ENCODE measurements at regions not wholly inside any gene's neighbourhood (a gene's known extent, or its start where the extent isn't known, plus 50 kb on each side); places are given as distances from the start of the nearest gene placed in this dataset.
"Not testable (repeated sequence)": the region's sequence is repeated elsewhere in the genome, so short reads cannot be mapped to it uniquely, and the experiment has no call there.

- DNase-seq, result no peak
Observed at GRCh38 chr5:28313321-28313951, 1275.0 kb upstream of the CDH9 start.

GRCh38 chr5:28310696-28311095 lies 1272.3 kb upstream of the CDH9 start:
- DNase-seq, result no peak

GRCh38 chr5:28305891-28306290 lies 1267.5 kb upstream of the CDH9 start:
- no peak for DNase-seq

- DNase-seq, result no peak
Observed at GRCh38 chr5:28301712-28302111, 1263.3 kb upstream of the CDH9 start.

GRCh38 chr5:28296254-28297013 lies 1258.0 kb upstream of the CDH9 start:
- no peak for DNase-seq

- DNase-seq, result not testable (repeated sequence)
Observed at GRCh38 chr5:28287021-28287420, 1248.6 kb upstream of the CDH9 start.

GRCh38 chr5:28286566-28286965 lies 1248.2 kb upstream of the CDH9 start:
- no peak for DNase-seq

- DNase-seq, result no peak
Observed at GRCh38 chr5:28284788-28285187, 1246.4 kb upstream of the CDH9 start.

- no peak for DNase-seq
Observed at GRCh38 chr5:28281351-28281750, 1243.0 kb upstream of the CDH9 start.

GRCh38 chr5:28275931-28276330 lies 1237.5 kb upstream of the CDH9 start:
- no peak for DNase-seq

- DNase-seq, result no peak
Observed at GRCh38 chr5:28269978-28270377, 1231.6 kb upstream of the CDH9 start.

GRCh38 chr5:28265877-28266276 lies 1227.5 kb upstream of the CDH9 start:
- no peak for DNase-seq

- DNase-seq, result no peak
Observed at GRCh38 chr5:28254846-28255245, 1216.5 kb upstream of the CDH9 start.

- no peak for DNase-seq
Observed at GRCh38 chr5:28253431-28253830, 1215.0 kb upstream of the CDH9 start.

- DNase-seq, result no peak
Observed at GRCh38 chr5:28249771-28250415, 1211.5 kb upstream of the CDH9 start.

GRCh38 chr5:28234356-28234968 lies 1196.1 kb upstream of the CDH9 start:
- no peak for DNase-seq

- DNase-seq, result no peak
Observed at GRCh38 chr5:28226407-28226806, 1188.0 kb upstream of the CDH9 start.

- DNase-seq, result no peak
Observed at GRCh38 chr5:28219539-28219938, 1181.2 kb upstream of the CDH9 start.

- no peak for DNase-seq
Observed at GRCh38 chr5:28217695-28218094, 1179.3 kb upstream of the CDH9 start.

GRCh38 chr5:28216939-28217360 lies 1178.6 kb upstream of the CDH9 start:
- no peak for DNase-seq

GRCh38 chr5:28215091-28215490 lies 1176.7 kb upstream of the CDH9 start:
- DNase-seq, result no peak

- DNase-seq, result no peak
Observed at GRCh38 chr5:28214292-28214691, 1175.9 kb upstream of the CDH9 start.

- no peak for DNase-seq
Observed at GRCh38 chr5:28208356-28208755, 1170.0 kb upstream of the CDH9 start.

GRCh38 chr5:28190011-28190410 lies 1151.6 kb upstream of the CDH9 start:
- DNase-seq, result no peak
